ENCODE measurements at regions not wholly inside any gene's neighbourhood (a gene's known extent, or its start where the extent isn't known, plus 50 kb on each side); places are given as distances from the start of the nearest gene placed in this dataset.

- no peaks in the 10 kb centered on the region for H3K27me3 ChIP-seq (ENCODE audit: control insufficient read depth in 1 of 2, insufficient read depth in 2 of 2, low read length in 2 of 2)
- no peaks in the 10 kb centered on the region for H3K36me3 ChIP-seq (ENCODE audit: control insufficient read depth in 2 of 2, insufficient read depth in 2 of 2, low read length in 1 of 2)
- H3K4me3 ChIP-seq (ENCODE audit: low read depth in 1 of 2, low read length in 2 of 2): no peak overlapping the region
- WGBS, 2 donors: 83 to 84% methylated on average over 9 of the region's 9 CpGs
- H3K9me3 ChIP-seq (ENCODE audit: control insufficient read depth in 2 of 2, insufficient read depth in 1 of 2, low read depth in 1 of 2, low read length in 1 of 2): no peaks in the 10 kb centered on the region
- no peaks in the 10 kb centered on the region for H3K4me1 ChIP-seq (ENCODE audit: control insufficient read depth in 2 of 2, insufficient read depth in 2 of 2, low read length in 1 of 2)
- H3K27ac ChIP-seq (ENCODE audit: low read depth in 2 of 2, low read length in 1 of 2): no peak overlapping the region
Observed at GRCh38 chr2:47256416-47257087, 80.2 kb upstream of the CALM2 start.

- Histone ChIP-seq H3K36me3 (ENCODE audit: control insufficient read depth in 2 of 2, insufficient read depth in 2 of 2, low read length in 1 of 2) (no peaks in the 10 kb centered on the region), H3K4me3 (ENCODE audit: low read depth in 1 of 2, low read length in 2 of 2) (no peak overlapping the region), H3K27ac (ENCODE audit: low read depth in 2 of 2, low read length in 1 of 2) (no peak overlapping the region), H3K9me3 (ENCODE audit: control insufficient read depth in 2 of 2, insufficient read depth in 1 of 2, low read depth in 1 of 2, low read length in 1 of 2) (no peaks in the 10 kb centered on the region), H3K27me3 (ENCODE audit: control insufficient read depth in 1 of 2, insufficient read depth in 2 of 2, low read length in 2 of 2) (no peaks in the 10 kb centered on the region), H3K4me1 (ENCODE audit: control insufficient read depth in 2 of 2, insufficient read depth in 2 of 2, low read length in 1 of 2) (no peaks in the 10 kb centered on the region)
- 88 to 90% methylated on average over 4 of the region's 4 CpGs for WGBS, 2 donors
Observed at GRCh38 chr2:47255794-47256193, 79.5 kb upstream of the CALM2 start.

GRCh38 chr2:47254464-47254863 lies 78.2 kb upstream of the CALM2 start:
- no peak overlapping the region for H3K27ac ChIP-seq (ENCODE audit: low read depth in 2 of 2, low read length in 1 of 2)
- no peaks in the 10 kb centered on the region for H3K4me1 ChIP-seq (ENCODE audit: control insufficient read depth in 2 of 2, insufficient read depth in 2 of 2, low read length in 1 of 2)
- H3K4me3 ChIP-seq (ENCODE audit: low read depth in 1 of 2, low read length in 2 of 2): no peak overlapping the region
- no peaks in the 10 kb centered on the region for H3K36me3 ChIP-seq (ENCODE audit: control insufficient read depth in 2 of 2, insufficient read depth in 2 of 2, low read length in 1 of 2)
- no peaks in the 10 kb centered on the region for H3K9me3 ChIP-seq (ENCODE audit: control insufficient read depth in 2 of 2, insufficient read depth in 1 of 2, low read depth in 1 of 2, low read length in 1 of 2)
- whole genome bisulfite sequencing, 2 donors: 80 to 87% methylated on average over 5 of the region's 5 CpGs
- no peaks in the 10 kb centered on the region for H3K27me3 ChIP-seq (ENCODE audit: control insufficient read depth in 1 of 2, insufficient read depth in 2 of 2, low read length in 2 of 2)

- Histone ChIP-seq H3K4me1 (ENCODE audit: control insufficient read depth in 2 of 2, insufficient read depth in 2 of 2, low read length in 1 of 2) (no peaks in the 10 kb centered on the region), H3K36me3 (ENCODE audit: control insufficient read depth in 2 of 2, insufficient read depth in 2 of 2, low read length in 1 of 2) (no peaks in the 10 kb centered on the region), H3K27me3 (ENCODE audit: control insufficient read depth in 1 of 2, insufficient read depth in 2 of 2, low read length in 2 of 2) (no peaks in the 10 kb centered on the region), H3K4me3 (ENCODE audit: low read depth in 1 of 2, low read length in 2 of 2) (no peak overlapping the region), H3K9me3 (ENCODE audit: control insufficient read depth in 2 of 2, insufficient read depth in 1 of 2, low read depth in 1 of 2, low read length in 1 of 2) (no peaks in the 10 kb centered on the region), H3K27ac (ENCODE audit: low read depth in 2 of 2, low read length in 1 of 2) (no peak overlapping the region)
- WGBS, 2 donors: 96% methylated on average over 5 of the region's 5 CpGs
Observed at GRCh38 chr2:47253447-47253846, 77.1 kb upstream of the CALM2 start.

- Histone ChIP-seq H3K27me3 (ENCODE audit: control insufficient read depth in 1 of 2, insufficient read depth in 2 of 2, low read length in 2 of 2) (no peaks in the 10 kb centered on the region), H3K27ac (ENCODE audit: low read depth in 2 of 2, low read length in 1 of 2) (no peak overlapping the region), H3K36me3 (ENCODE audit: control insufficient read depth in 2 of 2, insufficient read depth in 2 of 2, low read length in 1 of 2) (no peaks in the 10 kb centered on the region), H3K4me3 (ENCODE audit: low read depth in 1 of 2, low read length in 2 of 2) (no peak overlapping the region), H3K4me1 (ENCODE audit: control insufficient read depth in 2 of 2, insufficient read depth in 2 of 2, low read length in 1 of 2) (no peaks in the 10 kb centered on the region), H3K9me3 (ENCODE audit: control insufficient read depth in 2 of 2, insufficient read depth in 1 of 2, low read depth in 1 of 2, low read length in 1 of 2) (no peaks in the 10 kb centered on the region)
- WGBS, 2 donors: 93 to 94% methylated on average over 3 of the region's 3 CpGs
Observed at GRCh38 chr2:47251404-47251675, 75.0 kb upstream of the CALM2 start.

- Histone ChIP-seq H3K36me3 (ENCODE audit: control insufficient read depth in 2 of 2, insufficient read depth in 2 of 2, low read length in 1 of 2) (no peaks in the 10 kb centered on the region), H3K27me3 (ENCODE audit: control insufficient read depth in 1 of 2, insufficient read depth in 2 of 2, low read length in 2 of 2) (no peaks in the 10 kb centered on the region), H3K27ac (ENCODE audit: low read depth in 2 of 2, low read length in 1 of 2) (no peak overlapping the region), H3K4me3 (ENCODE audit: low read depth in 1 of 2, low read length in 2 of 2) (no peak overlapping the region), H3K9me3 (ENCODE audit: control insufficient read depth in 2 of 2, insufficient read depth in 1 of 2, low read depth in 1 of 2, low read length in 1 of 2) (no peaks in the 10 kb centered on the region), H3K4me1 (ENCODE audit: control insufficient read depth in 2 of 2, insufficient read depth in 2 of 2, low read length in 1 of 2) (no peaks in the 10 kb centered on the region)
- 74 to 78% methylated on average over 11 of the region's 11 CpGs for WGBS, 2 donors
Observed at GRCh38 chr2:47250586-47251403, 74.5 kb upstream of the CALM2 start.

GRCh38 chr2:47249931-47250330 lies 73.6 kb upstream of the CALM2 start:
- H3K4me3 ChIP-seq (ENCODE audit: low read depth in 1 of 2, low read length in 2 of 2): no peak overlapping the region
- H3K27me3 ChIP-seq (ENCODE audit: control insufficient read depth in 1 of 2, insufficient read depth in 2 of 2, low read length in 2 of 2): no peaks in the 10 kb centered on the region
- H3K4me1 ChIP-seq (ENCODE audit: control insufficient read depth in 2 of 2, insufficient read depth in 2 of 2, low read length in 1 of 2): no peaks in the 10 kb centered on the region
- no peaks in the 10 kb centered on the region for H3K9me3 ChIP-seq (ENCODE audit: control insufficient read depth in 2 of 2, insufficient read depth in 1 of 2, low read depth in 1 of 2, low read length in 1 of 2)
- 93 to 95% methylated on average over 6 of the region's 6 CpGs for WGBS, 2 donors
- no peaks in the 10 kb centered on the region for H3K36me3 ChIP-seq (ENCODE audit: control insufficient read depth in 2 of 2, insufficient read depth in 2 of 2, low read length in 1 of 2)
- H3K27ac ChIP-seq (ENCODE audit: low read depth in 2 of 2, low read length in 1 of 2): no peak overlapping the region

- no peaks in the 10 kb centered on the region for H3K9me3 ChIP-seq (ENCODE audit: control insufficient read depth in 2 of 2, insufficient read depth in 1 of 2, low read depth in 1 of 2, low read length in 1 of 2)
- H3K27ac ChIP-seq (ENCODE audit: low read depth in 2 of 2, low read length in 1 of 2): no peak overlapping the region
- 65 to 69% methylated on average over 13 of the region's 13 CpGs for WGBS, 2 donors
- H3K27me3 ChIP-seq (ENCODE audit: control insufficient read depth in 1 of 2, insufficient read depth in 2 of 2, low read length in 2 of 2): no peaks in the 10 kb centered on the region
- H3K4me1 ChIP-seq (ENCODE audit: control insufficient read depth in 2 of 2, insufficient read depth in 2 of 2, low read length in 1 of 2): no peaks in the 10 kb centered on the region
- no peak overlapping the region for H3K4me3 ChIP-seq (ENCODE audit: low read depth in 1 of 2, low read length in 2 of 2)
- H3K36me3 ChIP-seq (ENCODE audit: control insufficient read depth in 2 of 2, insufficient read depth in 2 of 2, low read length in 1 of 2): no peaks in the 10 kb centered on the region
Observed at GRCh38 chr2:47249157-47249900, 73.0 kb upstream of the CALM2 start.

GRCh38 chr2:47243596-47244323 lies 67.4 kb upstream of the CALM2 start:
- Histone ChIP-seq H3K36me3 (ENCODE audit: control insufficient read depth in 2 of 2, insufficient read depth in 2 of 2, low read length in 1 of 2) (no peaks in the 10 kb centered on the region), H3K27ac (ENCODE audit: low read depth in 2 of 2, low read length in 1 of 2) (no peak overlapping the region), H3K4me3 (ENCODE audit: low read depth in 1 of 2, low read length in 2 of 2) (no peak overlapping the region), H3K9me3 (ENCODE audit: control insufficient read depth in 2 of 2, insufficient read depth in 1 of 2, low read depth in 1 of 2, low read length in 1 of 2) (no peaks in the 10 kb centered on the region), H3K27me3 (ENCODE audit: control insufficient read depth in 1 of 2, insufficient read depth in 2 of 2, low read length in 2 of 2) (no peaks in the 10 kb centered on the region), H3K4me1 (ENCODE audit: control insufficient read depth in 2 of 2, insufficient read depth in 2 of 2, low read length in 1 of 2) (no peaks in the 10 kb centered on the region)
- 78 to 85% methylated on average over 14 of the region's 14 CpGs for WGBS, 2 donors
